Activated CD8-positive, alpha-beta memory T cell treated with anti-CD3 and anti-CD28 coated beads for 4 hours (primary cell): ENCODE measurements at regions not wholly inside any gene's neighbourhood (a gene's known extent, or its start where the extent isn't known, plus 50 kb on each side); places are given as distances from the start of the nearest gene placed in this dataset.

Experiments
- DNase-seq, 2 donors: peaks; one replicate each; pipeline ENCODE4 v3.0.0-alpha.2; 2020; ENCODE audit warnings: low read depth in 2 of 2

GRCh38 chr18:77444385-77444784 lies 194.7 kb downstream of the GALR1 start:
- no peak for DNase-seq

DNA sequence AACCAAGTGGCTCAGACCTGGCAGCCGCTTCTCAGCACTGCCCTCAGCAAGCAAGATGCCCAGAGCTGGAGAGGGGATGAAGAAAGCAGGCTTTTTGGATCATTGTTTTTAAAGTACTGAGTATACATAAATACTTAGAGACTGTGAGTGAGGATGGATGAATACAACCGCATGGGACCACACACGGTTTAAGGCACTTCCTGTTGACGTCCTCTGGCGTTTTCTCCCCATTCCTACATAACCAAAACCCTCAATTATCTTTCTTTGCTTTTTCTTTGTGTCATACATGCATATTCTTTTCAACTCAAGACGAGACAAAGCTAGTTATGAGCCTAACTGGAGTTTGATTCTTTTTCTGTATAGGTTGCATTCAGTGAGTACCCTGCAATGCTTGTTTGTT lies 198.4 kb downstream of the GALR1 start:
- no peak for DNase-seq

DNA sequence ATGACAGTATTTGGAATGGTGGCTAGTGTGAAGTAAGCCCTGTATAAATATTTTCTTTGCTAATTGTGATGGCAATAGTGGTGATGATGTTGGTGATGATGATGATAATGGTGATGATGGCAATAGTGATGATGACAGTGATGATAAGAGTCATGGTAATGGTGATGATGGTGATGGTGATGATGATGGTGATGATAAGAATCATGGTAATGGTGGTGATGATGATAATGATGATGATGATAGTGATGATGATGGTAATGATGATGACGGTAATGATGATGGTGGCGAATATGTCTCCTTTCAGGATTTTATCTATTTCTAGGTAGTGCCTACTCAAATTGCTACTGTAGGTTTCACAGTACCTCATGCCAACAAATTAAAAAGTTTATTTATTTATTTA lies 205.4 kb downstream of the GALR1 start:
- DNase-seq: no peak

DNA sequence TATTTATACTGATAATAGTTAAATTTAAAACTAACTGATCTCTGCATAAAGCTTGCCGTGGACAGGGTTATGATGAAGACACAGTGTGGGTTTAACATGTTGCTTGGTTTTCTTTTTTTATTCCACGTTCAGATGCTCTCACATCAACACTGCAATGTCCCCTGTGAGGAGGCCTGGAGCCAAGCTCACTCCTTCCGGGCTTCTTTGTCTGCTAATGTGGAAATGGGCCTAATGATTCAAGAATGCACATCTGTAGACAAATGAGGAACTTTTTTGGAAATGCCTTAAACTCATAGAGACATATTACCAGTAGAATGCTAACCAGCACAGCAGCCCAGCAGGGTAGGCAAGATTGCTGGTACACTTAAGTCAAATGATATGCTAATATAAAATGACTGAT lies 208.0 kb downstream of the GALR1 start:
- no peak for DNase-seq

DNA sequence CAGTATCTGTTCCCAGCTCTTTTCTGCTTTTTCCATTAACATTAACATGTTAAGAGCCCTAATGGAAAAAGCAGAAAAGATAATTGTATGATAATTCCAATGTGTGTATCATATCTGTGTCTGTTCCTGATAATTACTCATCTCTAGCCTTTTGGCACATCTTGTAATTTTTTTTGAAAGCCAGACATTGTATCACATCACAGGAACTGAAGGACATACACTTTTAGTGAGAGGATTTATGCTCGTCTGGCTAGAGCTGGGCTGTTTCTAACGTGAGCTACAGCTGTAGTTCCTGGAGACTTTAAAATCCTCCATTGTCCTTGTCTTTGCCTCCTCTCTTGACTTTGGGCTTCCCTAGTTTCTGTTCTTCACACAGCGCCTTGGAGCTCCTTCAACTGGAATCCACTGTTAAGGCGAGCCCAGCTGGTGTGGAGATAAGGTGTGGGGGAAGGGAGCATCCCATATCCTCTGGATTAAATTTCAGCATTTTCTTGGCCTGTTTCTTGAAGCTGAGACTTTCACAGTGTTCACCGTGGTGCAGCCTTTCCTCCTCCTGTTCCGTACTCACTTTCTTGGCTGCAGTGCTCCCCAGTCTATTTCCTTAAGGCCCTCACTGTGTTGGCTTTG lies 211.5 kb downstream of the GALR1 start:
- no peak for DNase-seq

GRCh38 chr18:77464917-77465316 lies 215.3 kb downstream of the GALR1 start:
- DNase-seq: no peak

GRCh38 chr18:77466890-77467289 lies 217.2 kb downstream of the GALR1 start:
- no peak for DNase-seq

GRCh38 chr18:77469131-77469530 lies 219.5 kb downstream of the GALR1 start:
- DNase-seq: no peak

DNA sequence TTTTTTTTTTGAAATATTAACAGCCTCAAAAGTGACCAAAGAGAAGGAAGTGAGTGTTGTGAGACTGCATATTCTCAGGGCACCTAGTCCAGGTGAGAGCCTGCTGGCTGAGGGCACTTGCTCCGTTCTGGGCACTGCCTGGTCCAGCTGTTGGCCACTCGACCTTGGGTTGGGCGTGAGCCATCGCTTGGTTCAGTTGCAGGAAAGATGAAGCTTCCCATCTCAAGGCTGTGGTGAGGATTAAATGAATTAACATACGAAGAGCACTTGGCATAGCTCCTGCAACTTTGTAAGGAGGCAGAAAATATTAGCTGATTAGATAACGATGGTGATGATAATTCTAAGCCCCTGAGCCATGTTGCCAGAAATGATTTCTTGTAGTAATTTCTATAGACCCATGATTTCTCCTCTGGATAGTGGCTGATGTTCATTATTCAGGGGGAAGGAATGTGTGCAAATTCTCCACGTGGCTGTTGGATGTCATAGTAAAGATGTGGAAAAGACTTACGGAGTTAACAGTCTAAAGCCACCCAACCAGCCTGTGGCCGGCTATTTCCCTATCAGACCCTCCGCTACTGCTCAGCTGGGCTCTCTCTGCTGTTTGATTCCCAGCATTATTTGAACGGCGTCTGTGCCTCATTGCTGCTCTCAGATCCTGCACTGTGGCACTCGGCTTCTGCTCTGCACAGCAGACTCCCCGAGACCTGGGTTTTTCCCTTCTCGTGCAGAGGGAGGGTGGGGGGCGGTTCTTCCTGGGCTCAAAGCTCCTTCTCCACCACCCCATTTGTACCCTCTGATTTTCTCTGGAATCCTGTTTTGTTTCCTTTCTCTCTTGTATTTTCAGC lies 221.1 kb downstream of the GALR1 start:
- no peak for DNase-seq

- no peak for DNase-seq
Observed at GRCh38 chr18:77472509-77472908, 222.9 kb downstream of the GALR1 start.

GRCh38 chr18:77478646-77479442 lies 229.2 kb downstream of the GALR1 start:
- DNase-seq: no peak

DNA sequence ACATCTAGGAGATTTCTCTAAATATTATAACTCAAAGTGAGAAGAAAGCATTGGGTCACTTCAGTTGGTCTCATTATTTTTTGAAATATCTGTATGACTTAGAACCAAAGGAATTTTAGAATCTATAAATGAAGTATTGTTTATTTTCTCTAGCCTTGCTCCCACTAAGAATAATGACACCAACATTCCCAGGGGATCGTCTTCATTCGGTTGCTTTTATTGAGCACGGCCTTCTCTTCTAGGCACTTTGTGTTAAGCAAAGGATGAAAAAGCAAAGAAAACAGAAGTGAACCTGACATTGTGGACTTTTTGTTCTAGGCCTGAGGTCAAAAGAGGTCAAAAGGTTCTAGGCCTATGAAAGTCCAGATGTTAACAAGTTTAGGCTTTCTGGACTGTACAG lies 231.9 kb downstream of the GALR1 start:
- DNase-seq: no peak

DNA sequence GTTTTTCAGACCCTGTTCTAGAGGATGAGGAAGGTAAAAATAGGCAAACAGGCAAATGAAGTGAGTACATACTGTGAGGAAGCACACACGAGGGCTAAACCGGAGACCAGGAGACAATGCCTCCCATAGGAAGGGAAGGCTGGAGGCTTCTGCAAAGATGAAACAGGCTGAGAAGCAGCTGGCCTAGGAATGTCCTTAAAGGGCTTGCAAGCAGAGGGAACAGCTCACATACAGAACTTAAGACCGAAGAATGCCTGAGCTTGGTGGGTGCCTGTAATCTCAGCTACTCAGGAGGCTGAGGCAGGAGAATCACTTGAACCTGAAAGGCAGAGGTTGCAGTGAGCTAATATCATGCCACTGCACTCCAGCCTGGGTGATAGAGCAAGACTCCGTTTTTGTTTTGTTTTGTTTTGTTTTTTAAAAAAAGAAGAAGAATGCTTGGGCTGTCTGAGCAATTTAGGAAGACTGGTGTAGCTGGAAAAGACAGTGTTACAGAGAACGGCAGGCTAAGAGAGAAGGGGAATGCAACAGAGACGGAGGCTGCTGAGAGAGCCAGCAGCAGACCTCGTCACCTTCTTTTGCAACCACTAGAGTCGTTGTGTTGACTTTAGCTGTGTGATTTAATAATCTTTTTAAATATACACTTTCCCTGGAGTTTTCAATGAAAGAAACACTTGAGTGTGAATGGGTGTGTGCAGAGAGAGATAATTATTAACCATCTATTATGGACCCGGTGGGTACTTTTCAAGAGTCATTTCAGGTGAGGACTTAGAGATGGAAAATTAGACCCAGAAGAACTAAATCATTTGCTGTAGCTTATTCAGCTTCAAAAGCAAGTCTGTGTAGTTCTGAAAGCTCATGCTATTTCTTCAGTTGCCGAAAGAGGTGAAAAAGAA lies 232.8 kb downstream of the GALR1 start:
- DNase-seq: no peak

DNA sequence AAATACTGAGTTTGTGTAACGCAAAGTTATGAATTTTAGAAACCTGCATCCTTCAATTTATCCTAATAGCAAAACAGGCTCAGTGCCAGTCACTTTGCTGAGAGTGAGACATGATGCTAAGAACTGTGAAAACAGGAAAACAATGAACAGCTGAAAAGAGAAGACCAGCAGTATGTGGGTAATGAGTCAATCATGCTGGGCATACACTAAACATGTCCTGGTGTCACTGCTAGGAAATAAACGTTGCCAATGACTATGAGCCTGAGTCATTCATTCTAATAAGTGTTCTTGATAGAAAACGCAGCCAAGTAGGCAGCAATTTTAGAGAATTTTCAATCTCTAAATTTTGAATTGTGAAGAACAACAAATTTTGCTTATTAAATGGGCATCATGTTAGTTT lies 237.3 kb downstream of the GALR1 start:
- no peak for DNase-seq

DNA sequence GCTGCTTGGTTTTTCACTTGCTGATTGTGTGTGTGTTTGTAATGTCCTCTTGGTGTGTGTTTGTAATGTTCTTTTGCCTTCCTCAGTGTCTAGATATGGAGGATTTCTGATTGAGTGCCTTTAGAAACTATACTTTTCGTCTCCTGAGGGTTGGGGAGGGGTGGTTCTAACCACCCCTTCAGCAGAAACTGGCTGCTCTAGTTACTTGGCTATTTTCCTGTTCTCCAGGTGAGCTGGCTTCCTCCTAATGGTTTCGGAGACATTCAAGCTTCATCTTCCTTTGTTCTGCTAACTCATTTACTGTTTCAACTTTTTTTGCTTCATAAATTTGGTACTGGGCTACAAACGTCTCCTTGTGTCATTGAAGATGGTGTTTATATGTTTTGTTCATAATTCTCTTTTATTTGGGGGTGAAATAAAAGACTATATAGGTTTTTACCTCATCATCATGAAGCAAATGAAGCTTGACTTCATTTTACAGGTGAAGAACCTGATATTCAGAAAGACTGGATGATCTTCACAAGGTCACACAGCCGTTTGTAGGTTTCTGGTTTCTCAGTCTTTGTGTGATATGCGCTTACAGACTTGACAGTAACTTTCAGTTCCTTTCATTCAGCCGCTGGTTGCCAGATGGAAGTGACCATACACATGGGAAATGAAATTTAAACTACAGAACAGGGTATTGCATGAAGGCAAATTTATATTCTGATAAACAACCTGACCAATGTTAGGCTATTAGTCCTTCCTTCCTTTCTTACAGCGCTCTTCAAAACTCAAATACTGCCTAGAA lies 238.5 kb downstream of the GALR1 start:
- DNase-seq: no peak

DNA sequence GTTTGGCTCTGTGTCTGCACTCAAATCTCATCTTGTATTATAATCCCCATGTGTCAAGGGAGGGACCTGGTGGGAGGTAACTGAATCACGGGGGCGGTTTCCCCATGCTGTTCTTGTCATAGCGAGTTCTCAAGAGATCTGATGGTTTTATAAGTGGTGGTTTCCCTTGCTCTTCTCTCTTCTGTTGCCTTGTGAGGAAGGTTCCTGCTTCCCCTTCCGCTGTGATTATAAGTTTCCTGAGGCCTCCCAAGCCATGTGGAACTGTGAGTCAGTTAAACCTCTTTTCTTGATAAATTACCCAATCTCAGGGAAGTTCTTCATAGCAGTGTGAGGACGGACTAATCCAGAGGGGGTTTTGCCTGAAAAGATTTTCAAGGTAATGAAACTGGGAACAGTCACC lies 245.4 kb downstream of the GALR1 start:
- no peak for DNase-seq

DNA sequence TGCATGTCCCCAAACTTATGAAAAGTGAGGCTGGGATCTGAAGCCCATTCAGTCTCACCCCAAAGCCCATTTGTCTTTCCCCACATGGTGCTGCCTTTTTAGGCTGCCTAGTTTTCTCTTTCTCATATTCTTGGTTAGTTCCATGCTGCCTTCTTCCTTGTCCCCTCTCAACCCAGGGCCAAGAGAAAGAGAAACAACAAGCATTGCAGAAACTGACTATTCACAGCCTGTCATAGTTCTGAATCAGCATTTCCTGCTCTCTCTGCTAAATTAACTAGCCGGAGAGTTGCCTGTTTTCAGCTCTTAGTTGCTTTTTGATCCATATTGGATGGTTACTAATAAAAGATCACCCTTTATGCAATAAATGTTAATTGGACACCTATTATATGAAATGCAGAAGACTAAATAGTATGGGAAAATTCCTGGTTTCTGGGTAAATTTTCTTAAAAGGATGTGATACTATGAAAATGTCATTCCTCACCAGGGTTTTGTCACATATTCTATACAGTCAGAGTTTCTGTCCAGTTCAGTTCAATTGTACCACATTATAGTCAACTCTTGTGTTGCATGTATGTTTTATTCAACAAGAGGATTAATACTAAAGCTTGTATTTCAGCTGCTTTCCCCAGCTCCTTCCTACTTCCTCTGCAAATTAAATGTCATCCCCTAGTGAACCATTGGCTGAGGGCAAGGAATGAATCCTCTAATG lies 246.5 kb downstream of the GALR1 start:
- DNase-seq: no peak

DNA sequence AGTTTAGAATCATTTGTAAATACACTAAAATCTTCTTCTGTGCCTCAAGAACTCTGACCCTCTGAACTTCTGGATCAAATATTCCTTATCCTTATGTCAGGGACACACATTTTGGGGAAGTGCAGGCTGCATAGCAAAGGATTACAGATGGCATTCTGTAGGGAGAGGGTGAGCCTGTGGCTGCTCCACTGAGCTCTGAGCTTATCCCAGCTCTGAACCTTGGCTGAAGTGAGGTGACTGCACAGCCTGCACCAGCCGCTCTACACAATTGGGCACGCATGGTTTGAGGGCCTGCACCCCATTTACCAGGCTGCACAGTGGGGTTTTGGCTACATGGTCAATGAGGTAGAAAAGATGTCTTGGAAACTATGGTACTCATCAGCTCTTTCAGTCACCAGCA lies 251.6 kb downstream of the GALR1 start:
- DNase-seq: no peak

DNA sequence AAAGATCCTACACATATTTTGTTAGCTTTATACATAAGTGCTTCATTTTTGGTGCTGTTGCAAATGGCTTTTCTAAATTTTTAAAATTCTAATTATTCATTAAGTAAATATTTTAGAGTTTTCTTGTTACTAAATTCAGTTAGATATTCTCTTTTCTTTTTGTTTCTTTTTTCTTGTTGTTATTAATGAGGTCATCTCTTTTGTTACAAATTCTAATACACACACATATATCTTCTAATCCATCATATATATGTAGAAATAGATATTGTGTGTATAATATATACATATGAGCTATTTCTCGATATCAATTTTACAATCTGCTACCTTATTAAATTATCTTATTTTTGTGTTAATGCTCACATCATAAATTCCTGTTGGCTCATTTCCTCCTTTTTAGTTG lies 255.9 kb downstream of the GALR1 start:
- DNase-seq: no peak

GRCh38 chr18:77512152-77512551 lies 262.5 kb downstream of the GALR1 start:
- no peak for DNase-seq
